ENCODE measurements at regions not wholly inside any gene's neighbourhood (a gene's known extent, or its start where the extent isn't known, plus 50 kb on each side); places are given as distances from the start of the nearest gene placed in this dataset.

GRCh38 chrX:97898798-97899197 is 1015.1 kb downstream of the RPA4 start:
- Mint-ChIP-seq H3K27me3 (ENCODE audit: low read depth) (no peaks in the 10 kb centered on the region), H3K27ac (peak overlapping the region in 1 of 3 experiments; percentile 24; a peak in 2 of 7 replicates), H3K4me3 (no peak overlapping the region), H3K36me3 (ENCODE audit: insufficient read depth in 1 of 3, low read depth in 3 of 3) (peaks cover 0 to 1% (median 0%) of the 10 kb centered on the region in 3 experiments; a peak in 2 of 7 replicates), H3K9me3 (peaks cover 0 to under 1% of the 10 kb centered on the region in 2 experiments; a peak in 2 of 5 replicates), H3K4me1 (peaks cover 21% of the 10 kb centered on the region in 2 experiments)
- Histone ChIP-seq H3K79me1 (ENCODE audit: insufficient read depth, low read depth, low read length, poor library complexity, severe bottlenecking) (no peaks in the 10 kb centered on the region), H4K8ac (replicated peaks; ENCODE audit: insufficient read length, low read depth, low read length) (no peak overlapping the region), H3K4ac (ENCODE audit: low read depth, low read length) (no peak overlapping the region), H2BK120ac (ENCODE audit: low read depth, low read length, poor library complexity, severe bottlenecking) (no peak overlapping the region), H3K9me3 (ENCODE audit: control insufficient read depth, low read depth, low read length) (no peaks in the 10 kb centered on the region), H3K23ac (ENCODE audit: insufficient read length, low read depth, low read length) (no peak overlapping the region), H2BK20ac (ENCODE audit: low read depth, low read length, poor library complexity, severe bottlenecking) (no peak overlapping the region), H4K5ac (ENCODE audit: insufficient read length, low read depth, low read length) (no peak overlapping the region), H3K27ac (ENCODE audit: insufficient read length, low read depth, low read length) (no peak overlapping the region), H3K79me2 (ENCODE audit: insufficient read depth, low read length) (no peaks in the 10 kb centered on the region), H3K4me2 (ENCODE audit: insufficient read depth, insufficient read length, low read length) (no peak overlapping the region), H2AFZ (ENCODE audit: low read length) (no peak overlapping the region), H4K91ac (ENCODE audit: insufficient read length, low read depth, low read length) (no peak overlapping the region), H3K27me3 (ENCODE audit: insufficient read depth, low read length) (no peaks in the 10 kb centered on the region), H3T11ph (ENCODE audit: low read length) (no peak overlapping the region), H3K4me1 (ENCODE audit: insufficient read depth, low read length) (peaks cover 3% of the 10 kb centered on the region; the same call in 1 of the 2 replicates), H2BK15ac (ENCODE audit: low read depth, low read length) (no peak overlapping the region), H3K23me2 (ENCODE audit: insufficient read length, low read depth, low read length, poor library complexity, severe bottlenecking) (no peaks in the 10 kb centered on the region), H3K56ac (ENCODE audit: insufficient read length, low read depth, low read length) (no peak overlapping the region), H3K14ac (ENCODE audit: insufficient read depth, low read length) (no peak overlapping the region), H3K9ac (ENCODE audit: extremely low read depth, insufficient read length, low read length) (no peak overlapping the region), H2BK12ac (ENCODE audit: insufficient read length, low read depth, low read length) (no peak overlapping the region), H4K20me1 (ENCODE audit: control insufficient read depth, insufficient read depth, insufficient read length) (no peaks in the 10 kb centered on the region), H2BK5ac (ENCODE audit: insufficient read length, low read length) (no peak overlapping the region), H2AK5ac (ENCODE audit: insufficient read length, low read length) (no peak overlapping the region), H3K18ac (ENCODE audit: insufficient read length, low read depth, low read length) (no peak overlapping the region)
- TF ChIP-seq, protein P1, sequence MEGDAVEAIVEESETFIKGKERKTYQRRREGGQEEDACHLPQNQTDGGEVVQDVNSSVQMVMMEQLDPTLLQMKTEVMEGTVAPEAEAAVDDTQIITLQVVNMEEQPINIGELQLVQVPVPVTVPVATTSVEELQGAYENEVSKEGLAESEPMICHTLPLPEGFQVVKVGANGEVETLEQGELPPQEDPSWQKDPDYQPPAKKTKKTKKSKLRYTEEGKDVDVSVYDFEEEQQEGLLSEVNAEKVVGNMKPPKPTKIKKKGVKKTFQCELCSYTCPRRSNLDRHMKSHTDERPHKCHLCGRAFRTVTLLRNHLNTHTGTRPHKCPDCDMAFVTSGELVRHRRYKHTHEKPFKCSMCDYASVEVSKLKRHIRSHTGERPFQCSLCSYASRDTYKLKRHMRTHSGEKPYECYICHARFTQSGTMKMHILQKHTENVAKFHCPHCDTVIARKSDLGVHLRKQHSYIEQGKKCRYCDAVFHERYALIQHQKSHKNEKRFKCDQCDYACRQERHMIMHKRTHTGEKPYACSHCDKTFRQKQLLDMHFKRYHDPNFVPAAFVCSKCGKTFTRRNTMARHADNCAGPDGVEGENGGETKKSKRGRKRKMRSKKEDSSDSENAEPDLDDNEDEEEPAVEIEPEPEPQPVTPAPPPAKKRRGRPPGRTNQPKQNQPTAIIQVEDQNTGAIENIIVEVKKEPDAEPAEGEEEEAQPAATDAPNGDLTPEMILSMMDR (conservative IDR thresholded peaks at IDR 0.05): no peak
- no peak for DNase-seq
- WGBS (ENCODE audit: extremely low coverage, insufficient read length, low lambda C conversion rate): no CpG with 5 or more reads among the region's 2 CpGs

All from H9 (cell line).